HG03469 (cell line): ENCODE measurements at regions not wholly inside any gene's neighbourhood (a gene's known extent, or its start where the extent isn't known, plus 50 kb on each side); places are given as distances from the start of the nearest gene placed in this dataset.

ENCODE experiments used
- ATAC-seq: cut with Tn5 transposase; IDR thresholded peaks from one replicate; pipeline ENCODE4 v1.9.1; 2021; ENCODE audit warnings: mild to moderate bottlenecking, moderate library complexity, moderate number of reproducible peaks; ENCODE audit not compliant: unreplicated experiment

GRCh38 chr7:13352677-13353076 is 636.8 kb downstream of the ETV1 start:
- no peak for ATAC-seq

- ATAC-seq: no peak
Measured at GRCh38 chr7:13359656-13360055, 629.8 kb downstream of the ETV1 start.

DNA sequence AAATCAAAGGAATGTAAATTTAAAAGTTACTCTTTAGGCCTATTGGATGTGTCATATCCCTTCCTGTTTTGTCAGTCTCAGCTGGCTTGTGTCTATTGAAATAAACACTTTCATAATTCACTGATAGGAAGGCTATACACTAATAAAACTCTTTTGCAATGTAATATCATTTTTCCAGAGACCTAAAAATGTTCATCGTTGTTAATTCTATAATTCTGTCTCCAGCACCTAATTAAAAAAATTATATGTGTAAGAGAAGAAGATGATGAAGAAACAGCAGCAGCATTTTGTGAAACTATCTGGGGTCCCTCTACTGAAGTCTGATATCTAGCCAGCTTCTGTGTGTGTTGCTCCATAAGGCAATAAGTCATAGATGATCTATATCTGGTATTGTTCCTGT is 602.7 kb downstream of the ETV1 start:
- ATAC-seq: no peak

GRCh38 chr7:13407911-13408310 is 581.6 kb downstream of the ETV1 start:
- no peak for ATAC-seq

DNA sequence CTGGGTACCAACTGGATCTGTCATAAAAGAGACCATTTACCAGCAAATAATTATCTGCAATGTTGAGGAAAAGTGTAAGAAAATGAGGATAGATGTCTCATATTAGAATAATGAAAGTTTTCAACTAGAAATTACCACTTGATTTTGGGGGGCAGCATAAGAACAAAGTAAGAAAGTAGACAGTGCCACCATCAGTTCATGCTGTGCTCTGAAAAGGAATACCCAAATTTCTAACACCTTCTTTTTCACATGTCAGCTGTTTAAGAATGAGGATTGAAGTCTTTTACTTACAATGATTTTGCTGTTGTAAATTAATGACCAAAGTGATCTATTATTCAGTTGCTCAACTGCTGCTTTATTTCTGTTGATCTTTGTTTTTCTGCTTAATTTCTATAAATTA is 578.3 kb downstream of the ETV1 start:
- no peak for ATAC-seq

GRCh38 chr7:13411636-13412035 is 577.8 kb downstream of the ETV1 start:
- ATAC-seq: no peak

DNA sequence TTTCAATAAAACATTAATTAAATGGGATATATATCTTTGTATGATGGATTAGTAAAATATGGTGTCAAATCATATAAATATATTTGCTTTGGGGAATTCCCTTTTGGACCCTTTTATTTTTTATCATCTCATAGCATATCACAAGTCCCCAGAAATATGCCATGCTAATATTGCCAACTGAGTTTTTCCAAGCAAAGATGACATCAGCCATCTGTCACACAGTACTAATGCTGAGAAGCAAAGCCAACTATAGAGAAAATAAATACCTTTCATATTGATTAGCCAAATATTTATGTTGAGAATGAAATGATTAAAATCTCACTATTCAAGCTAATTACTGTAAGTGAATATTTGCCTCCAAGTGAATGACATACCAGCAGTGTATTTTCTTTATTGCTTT is 575.3 kb downstream of the ETV1 start:
- no peak for ATAC-seq

DNA sequence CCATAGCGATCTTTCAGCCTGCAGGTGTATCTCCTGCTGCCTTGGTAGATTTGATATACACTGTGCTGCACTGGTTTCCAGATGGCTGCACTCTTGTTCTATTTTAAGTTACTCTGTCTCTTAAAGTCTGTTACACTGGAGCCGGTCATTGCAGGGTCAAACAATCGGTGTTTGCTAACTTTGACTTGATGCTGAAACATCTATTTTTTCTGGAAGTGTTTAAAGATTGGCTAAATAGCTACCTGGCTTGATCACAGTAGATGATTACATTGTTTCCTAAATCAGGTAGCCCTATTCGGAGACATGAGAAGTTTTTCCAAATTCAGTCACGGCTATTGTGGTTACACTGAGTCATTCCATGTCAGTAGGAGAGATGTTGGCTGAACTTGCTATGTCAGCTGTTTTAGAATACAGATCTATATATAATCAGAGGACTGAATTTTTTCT is 574.8 kb downstream of the ETV1 start:
- ATAC-seq: no peak

GRCh38 chr7:13416071-13416470 is 573.4 kb downstream of the ETV1 start:
- no peak for ATAC-seq

DNA sequence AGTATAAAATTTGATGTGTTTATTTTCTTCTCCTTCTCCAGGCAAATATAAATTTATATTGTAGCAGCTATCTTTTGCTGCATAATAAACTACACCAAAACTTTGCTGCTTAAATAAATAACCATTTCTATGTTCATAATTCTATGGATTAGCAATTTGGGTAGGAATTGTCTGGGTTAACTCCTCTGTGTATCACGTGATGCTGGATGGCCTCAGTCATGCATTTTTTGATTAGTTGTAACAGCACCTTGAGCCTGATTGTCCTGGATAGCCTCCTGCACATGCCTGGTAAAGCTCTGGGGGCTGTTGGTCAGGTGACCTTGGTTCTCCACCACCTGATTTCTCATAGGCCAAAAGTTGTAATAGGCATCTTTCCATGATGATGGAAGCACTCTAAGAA is 572.9 kb downstream of the ETV1 start:
- no peak for ATAC-seq

- ATAC-seq: no peak
Measured at GRCh38 chr7:13420726-13421125, 568.7 kb downstream of the ETV1 start.

DNA sequence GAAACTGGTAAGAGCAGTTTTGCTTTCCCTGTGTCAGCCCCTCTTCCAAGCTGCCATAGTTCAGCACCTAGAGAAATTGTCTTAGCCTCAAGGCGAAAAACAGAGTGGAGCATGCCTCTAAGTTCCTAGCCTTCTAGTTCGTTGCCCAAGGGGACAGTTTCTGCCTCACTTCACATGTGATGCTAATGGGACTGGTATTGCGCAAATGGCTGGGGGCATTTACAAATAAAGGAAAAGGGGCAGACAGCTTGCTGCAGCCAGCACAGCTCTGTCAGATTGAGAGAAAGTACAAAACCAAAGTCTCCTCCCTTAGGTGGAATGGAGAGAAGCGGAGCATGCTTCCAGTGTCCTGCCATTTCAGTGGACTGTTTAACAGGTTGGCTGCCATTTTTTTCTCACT is 567.7 kb downstream of the ETV1 start:
- no peak for ATAC-seq

DNA sequence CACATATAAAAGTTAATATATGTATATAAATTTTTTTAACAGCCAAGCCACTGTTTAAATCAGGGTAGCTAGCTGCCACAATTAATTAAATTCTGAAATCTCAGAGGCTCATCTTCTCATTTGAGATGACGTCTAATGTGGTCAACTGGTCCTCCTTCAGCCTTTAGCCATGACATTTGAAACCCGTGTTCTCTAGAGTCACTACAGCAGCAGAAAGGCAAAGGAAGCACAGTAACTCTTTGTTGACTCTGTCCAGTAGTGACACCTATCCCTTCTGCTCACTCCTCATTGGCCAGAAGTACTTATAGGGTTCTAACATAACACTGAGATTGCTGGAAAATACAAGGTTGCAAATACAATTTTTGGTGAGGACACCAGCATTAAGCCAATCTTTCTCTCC is 555.5 kb downstream of the ETV1 start:
- no peak for ATAC-seq

DNA sequence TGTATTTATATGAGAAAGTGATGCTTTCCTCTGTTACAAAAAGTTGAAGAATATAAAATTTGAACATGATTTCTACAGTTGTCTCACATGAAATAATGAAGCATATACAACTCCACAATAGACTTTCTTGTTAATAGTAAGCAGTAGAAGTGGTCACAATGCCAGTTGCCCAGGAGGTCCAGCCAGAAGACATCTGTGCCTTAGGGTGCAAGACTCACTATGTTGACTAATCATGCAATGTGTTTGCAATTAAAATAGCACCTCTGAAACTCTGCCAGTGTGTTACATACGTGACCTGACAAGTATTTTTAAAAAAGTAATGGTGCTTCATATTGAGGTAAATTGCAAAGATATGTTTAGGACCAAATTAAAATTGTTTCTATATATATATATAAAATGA is 547.2 kb downstream of the ETV1 start:
- no peak for ATAC-seq

DNA sequence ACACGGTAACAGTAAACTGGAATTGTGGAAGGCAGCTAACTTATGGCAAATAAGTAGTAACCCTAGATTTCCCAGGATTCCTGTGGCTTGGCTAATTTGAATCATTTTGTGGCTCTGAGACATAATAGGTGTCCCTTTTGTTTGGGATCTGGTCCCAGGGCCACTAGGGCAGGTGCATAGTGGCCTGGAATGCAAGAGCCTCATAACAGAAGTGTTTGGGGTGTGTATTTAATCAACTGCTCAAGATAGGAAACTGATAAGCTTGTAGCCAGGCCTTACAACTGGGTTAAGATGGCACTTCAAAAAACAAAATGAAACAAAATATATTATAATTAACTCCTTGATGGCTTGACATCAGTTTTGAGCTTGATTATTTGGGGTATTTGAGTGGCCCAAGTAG is 541.8 kb downstream of the ETV1 start:
- ATAC-seq: no peak

DNA sequence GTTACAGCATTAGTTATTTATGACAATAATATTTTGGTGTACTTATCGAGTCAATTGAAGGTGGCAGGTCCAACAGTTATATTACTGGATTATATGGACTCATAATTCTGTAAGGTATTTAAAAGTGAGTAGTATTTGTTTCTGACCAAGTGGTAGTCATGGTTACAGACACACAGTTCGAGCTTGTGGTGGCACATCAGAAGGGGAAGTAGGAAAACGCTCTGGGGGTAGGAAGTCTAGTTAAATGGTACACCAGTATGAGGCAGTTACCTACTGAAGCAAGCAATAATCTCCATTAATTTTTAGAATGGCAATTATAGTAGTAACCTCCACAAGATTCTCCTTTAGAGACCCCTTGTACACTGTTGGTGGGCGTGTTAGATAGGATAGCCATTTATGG is 541.2 kb downstream of the ETV1 start:
- ATAC-seq: no peak

DNA sequence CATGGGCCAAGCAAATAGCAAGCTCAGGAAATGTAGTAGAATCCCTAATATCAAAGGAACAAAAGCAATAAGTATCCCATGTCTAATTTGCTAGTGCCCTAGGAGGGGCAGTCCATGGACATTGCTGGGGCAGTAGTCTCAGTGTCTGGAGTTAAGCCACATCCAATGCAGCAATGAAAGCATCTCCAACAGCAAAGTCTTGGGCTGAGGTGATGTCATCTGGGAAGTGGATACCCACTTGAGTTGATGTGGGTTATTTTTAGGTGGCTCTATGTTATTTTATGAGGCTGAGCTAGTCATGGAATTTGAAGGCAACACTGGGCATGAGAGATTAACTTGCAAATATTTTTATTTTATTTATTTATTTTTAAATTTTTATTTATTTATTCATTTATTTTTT is 540.0 kb downstream of the ETV1 start:
- ATAC-seq: no peak

GRCh38 chr7:13454916-13455592 is 534.4 kb downstream of the ETV1 start:
- no peak for ATAC-seq

DNA sequence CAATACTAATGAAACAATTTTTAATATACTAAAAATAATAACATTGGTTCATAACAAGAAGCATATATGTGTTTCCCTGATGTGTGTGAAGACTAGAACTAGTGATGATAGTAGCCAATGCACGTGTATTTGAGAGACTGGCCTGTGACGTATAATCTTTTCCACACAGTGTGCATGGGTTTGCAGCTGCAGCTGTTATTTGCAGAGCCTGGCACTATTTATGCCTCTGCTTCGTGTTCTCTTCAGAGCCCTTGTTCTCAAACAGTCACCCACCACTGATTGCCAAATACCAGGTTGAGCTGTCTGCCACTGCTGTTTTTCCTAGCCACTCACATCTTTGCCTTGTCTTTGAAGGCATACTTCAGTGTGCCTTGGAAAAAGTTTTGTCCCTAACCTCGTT is 531.7 kb downstream of the ETV1 start:
- ATAC-seq: no peak

GRCh38 chr7:13466874-13467547 is 522.5 kb downstream of the ETV1 start:
- ATAC-seq: no peak

GRCh38 chr7:13476881-13477444 is 512.5 kb downstream of the ETV1 start:
- ATAC-seq: no peak

DNA sequence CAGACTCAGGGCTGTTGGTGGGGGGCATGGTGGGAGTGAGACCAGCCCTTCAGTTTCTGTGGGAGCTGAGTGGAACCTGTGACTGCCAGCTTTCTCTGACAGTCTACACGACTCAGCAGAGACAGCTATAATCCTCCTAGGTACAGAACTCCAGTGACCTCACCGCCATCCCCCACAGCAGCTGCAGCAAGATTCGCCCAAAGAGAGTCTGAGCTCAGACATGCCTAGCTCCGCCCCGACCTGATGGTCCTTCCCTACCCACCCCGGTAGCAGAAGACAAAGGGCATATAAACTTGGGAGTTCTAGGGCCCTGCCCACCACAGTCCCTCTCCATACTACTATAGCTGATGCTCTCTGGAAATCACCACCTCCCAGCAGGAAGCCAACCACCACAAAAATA is 500.1 kb downstream of the ETV1 start:
- no peak for ATAC-seq
